Fibroblast of the aortic adventitia (primary cell): ENCODE measurements at regions not wholly inside any gene's neighbourhood (a gene's known extent, or its start where the extent isn't known, plus 50 kb on each side); places are given as distances from the start of the nearest gene placed in this dataset.
A peak's percentile ranks its signal among the peaks of the same experiment; 100 is the strongest.

Source experiments
- DNase-seq: peaks from one replicate; pipeline ENCODE4 v3.0.0-alpha.2; 2010; ENCODE audit warnings: low read depth
- H3K4me3 ChIP-seq: 2 replicates; pipeline ENCODE4 v1.5.1; 2011; ENCODE audit warnings: low read depth, mild to moderate bottlenecking, control low read depth, low read length, moderate library complexity
- CTCF ChIP-seq: IDR thresholded peaks from 2 replicates; pipeline ENCODE4 v1.5.1; 2011; ENCODE audit warnings: mild to moderate bottlenecking, low read length, control low read depth, inconsistent platforms; ENCODE audit not compliant: insufficient read depth

GRCh38 chr1:233530665-233531386, 83.1 kb upstream of the KCNK1 start:
- TF ChIP-seq CTCF, result no peak
- DNase-seq, result no peak
- no peak overlapping the region for H3K4me3 ChIP-seq

- no peak for TF ChIP-seq CTCF
- no peak for DNase-seq
- no peak overlapping the region for H3K4me3 ChIP-seq
Measured at GRCh38 chr1:233540816-233541215, 73.1 kb upstream of the KCNK1 start.

GRCh38 chr1:233543338-233544255, 70.3 kb upstream of the KCNK1 start:
- H3K4me3 ChIP-seq, result no peak overlapping the region
- no peak for TF ChIP-seq CTCF
- peak; percentile 74 for DNase-seq

- no peak for TF ChIP-seq CTCF
- H3K4me3 ChIP-seq, result no peak overlapping the region
- no peak for DNase-seq
Measured at GRCh38 chr1:233544304-233544703, 69.6 kb upstream of the KCNK1 start.

- TF ChIP-seq CTCF, result no peak
- H3K4me3 ChIP-seq, result no peak overlapping the region
- no peak for DNase-seq
Measured at GRCh38 chr1:233547726-233548125, 66.2 kb upstream of the KCNK1 start.

- H3K4me3 ChIP-seq, result no peak overlapping the region
- no peak for TF ChIP-seq CTCF
- DNase-seq, result no peak
Measured at GRCh38 chr1:233549404-233549803, 64.5 kb upstream of the KCNK1 start.
